ENCODE measurements at regions not wholly inside any gene's neighbourhood (a gene's known extent, or its start where the extent isn't known, plus 50 kb on each side); places are given as distances from the start of the nearest gene placed in this dataset.

DNA sequence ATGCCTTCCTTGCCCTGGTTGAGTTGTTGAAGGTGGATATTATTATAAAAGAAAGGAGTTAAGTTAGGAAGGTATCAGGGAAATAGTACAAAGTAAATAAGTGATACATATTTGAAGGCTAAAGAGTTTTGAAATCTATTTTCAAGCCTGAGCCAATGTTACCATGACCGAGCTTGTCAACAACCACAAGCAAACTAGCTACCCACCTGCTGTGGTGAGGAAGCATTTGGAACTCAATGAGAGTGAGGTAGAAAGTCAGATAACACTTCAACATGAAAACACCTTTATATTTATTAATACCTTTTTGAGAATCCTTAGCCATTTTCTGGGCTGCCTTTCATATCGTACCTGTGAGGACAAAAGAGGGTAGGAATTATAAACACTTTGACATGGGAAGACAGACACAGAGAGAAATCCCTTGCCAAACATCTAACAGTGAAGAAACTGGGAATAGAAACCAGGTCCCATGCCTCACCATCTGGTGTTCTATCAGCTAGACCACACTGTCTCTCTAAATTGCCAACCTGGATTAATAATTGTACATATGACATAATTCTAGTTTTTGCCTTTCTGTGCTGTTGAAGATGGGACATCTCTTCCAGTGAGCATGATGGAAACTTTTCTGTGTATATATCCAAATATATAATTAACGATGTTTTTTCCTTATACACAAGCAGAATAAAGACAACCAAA is 606.4 kb upstream of the NR3C2 start:
- TF ChIP-seq, protein P1, sequence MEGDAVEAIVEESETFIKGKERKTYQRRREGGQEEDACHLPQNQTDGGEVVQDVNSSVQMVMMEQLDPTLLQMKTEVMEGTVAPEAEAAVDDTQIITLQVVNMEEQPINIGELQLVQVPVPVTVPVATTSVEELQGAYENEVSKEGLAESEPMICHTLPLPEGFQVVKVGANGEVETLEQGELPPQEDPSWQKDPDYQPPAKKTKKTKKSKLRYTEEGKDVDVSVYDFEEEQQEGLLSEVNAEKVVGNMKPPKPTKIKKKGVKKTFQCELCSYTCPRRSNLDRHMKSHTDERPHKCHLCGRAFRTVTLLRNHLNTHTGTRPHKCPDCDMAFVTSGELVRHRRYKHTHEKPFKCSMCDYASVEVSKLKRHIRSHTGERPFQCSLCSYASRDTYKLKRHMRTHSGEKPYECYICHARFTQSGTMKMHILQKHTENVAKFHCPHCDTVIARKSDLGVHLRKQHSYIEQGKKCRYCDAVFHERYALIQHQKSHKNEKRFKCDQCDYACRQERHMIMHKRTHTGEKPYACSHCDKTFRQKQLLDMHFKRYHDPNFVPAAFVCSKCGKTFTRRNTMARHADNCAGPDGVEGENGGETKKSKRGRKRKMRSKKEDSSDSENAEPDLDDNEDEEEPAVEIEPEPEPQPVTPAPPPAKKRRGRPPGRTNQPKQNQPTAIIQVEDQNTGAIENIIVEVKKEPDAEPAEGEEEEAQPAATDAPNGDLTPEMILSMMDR (IDR thresholded peaks at IDR 0.05): no peak
- TF ChIP-seq TCF12 (IDR thresholded peaks at IDR 0.05): no peak
- TF ChIP-seq, protein P2, sequence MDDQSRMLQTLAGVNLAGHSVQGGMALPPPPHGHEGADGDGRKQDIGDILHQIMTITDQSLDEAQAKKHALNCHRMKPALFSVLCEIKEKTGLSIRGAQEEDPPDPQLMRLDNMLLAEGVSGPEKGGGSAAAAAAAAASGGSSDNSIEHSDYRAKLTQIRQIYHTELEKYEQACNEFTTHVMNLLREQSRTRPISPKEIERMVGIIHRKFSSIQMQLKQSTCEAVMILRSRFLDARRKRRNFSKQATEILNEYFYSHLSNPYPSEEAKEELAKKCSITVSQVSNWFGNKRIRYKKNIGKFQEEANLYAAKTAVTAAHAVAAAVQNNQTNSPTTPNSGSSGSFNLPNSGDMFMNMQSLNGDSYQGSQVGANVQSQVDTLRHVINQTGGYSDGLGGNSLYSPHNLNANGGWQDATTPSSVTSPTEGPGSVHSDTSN (IDR thresholded peaks at IDR 0.05): no peak
- TF ChIP-seq, protein P3, sequence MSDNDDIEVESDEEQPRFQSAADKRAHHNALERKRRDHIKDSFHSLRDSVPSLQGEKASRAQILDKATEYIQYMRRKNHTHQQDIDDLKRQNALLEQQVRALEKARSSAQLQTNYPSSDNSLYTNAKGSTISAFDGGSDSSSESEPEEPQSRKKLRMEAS (IDR thresholded peaks at IDR 0.05; ENCODE audit: low read depth): no peak
- TF ChIP-seq MXI1 (IDR thresholded peaks at IDR 0.05; ENCODE audit: low read depth, low read length): no peak
- no peak for TF ChIP-seq RAD21 (IDR thresholded peaks at IDR 0.05; ENCODE audit: low read length)

Data from SK-N-SH (cell line).